ENCODE measurements at regions not wholly inside any gene's neighbourhood (a gene's known extent, or its start where the extent isn't known, plus 50 kb on each side); places are given as distances from the start of the nearest gene placed in this dataset.
"Not testable (repeated sequence)": the region's sequence is repeated elsewhere in the genome, so short reads cannot be mapped to it uniquely, and the experiment has no call there.

DNA sequence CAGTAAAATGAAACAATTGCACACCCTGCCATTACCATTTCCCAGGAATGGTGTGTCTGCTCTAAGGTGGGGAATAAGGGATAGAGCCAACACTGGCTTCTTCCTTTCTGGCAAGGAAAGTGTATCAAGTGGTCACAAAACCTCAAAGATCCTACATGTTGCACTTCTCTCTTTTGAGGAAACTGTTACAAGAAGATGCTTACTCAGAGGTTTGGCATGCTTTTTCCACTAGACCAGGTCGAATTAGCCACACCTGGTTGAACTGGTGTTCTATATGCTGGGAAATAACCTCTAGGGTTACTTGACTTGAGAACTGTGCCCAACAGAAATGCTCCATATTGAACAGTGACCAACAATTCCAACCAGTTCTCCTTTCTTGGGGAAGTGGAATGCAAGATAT, 102.9 kb downstream of the LRRN1 start:
- no peak for DNase-seq

- DNase-seq: no peak
Observed at GRCh38 chr3:3906171-3906570, 106.9 kb downstream of the LRRN1 start.

- no peak for DNase-seq
Observed at GRCh38 chr3:3907023-3907422, 107.8 kb downstream of the LRRN1 start.

DNA sequence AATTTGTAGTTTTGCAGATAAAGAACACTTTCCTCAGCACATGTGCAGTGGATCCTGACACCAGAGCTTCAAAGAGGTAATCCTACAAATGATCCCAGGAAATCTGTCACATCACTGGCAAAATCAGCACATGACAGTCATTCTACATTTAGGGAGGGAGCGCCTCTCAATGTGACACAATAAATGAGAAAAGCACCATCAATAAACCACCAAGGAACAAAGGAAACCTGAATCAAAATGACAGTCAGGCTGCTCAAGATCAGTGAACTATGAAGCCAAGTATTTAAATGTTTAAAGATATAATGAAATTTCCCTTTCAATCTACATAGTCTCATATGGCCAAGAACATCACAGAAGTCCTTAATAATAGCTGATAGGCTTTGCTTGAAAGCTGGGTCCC, 119.5 kb downstream of the LRRN1 start:
- peak; percentile 7 for DNase-seq

DNA sequence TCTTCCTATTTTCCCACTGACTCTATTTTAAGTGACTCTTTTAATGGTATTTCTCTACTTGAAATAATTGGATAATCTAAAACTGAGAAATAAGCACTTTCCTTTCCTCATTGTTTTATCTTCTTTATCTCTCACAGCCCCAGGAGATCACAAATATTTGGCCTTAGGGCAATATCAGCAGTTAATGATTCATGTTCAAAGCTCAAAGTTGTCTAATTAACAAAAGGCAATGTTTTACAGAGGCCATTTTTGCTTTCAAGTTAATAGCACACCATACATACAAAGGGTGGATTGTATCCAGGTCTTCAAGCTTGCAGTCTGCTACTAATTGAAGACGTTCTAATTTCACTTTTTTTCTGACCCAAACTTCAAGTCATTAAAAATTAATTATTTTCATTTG, 120.1 kb downstream of the LRRN1 start:
- no peak for DNase-seq

DNA sequence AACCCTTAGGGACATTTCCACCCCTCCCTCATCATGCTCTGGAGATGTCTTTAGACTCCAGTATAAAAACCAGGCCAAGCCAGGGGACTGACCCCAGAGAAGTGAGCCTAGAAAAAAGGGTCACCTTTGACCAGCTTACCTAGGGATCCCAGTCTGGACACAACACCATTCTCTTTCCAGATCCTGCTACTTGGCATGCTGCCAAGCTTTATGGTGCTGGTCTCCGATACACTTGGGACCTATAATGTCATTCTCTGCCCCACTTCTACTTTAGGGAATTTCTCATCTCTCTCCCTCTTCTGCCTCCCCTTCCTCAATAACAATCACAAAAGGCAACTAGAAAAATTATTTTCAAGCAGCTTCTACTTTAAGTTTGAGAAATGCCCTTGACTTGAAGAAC, 124.4 kb downstream of the LRRN1 start:
- no peak for DNase-seq

DNA sequence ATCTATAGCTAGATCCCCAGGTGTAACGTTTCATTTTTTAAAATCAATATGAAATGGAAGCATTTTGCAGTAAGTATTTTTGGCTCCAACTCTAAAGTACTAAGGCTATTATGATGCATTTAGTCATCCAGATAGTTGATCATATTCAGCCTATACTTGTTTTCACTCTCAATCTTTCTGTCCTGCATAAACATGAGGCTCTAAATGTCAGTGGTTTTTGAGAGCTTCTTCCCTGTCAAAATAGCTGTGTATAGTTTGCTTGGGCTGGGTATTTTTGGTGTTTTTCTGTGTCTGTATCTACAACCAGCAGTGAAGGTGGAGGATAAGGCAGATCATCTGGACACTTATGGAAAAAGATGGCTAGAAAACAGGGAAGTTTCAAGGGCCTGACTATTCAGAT, 128.0 kb downstream of the LRRN1 start:
- no peak for DNase-seq

DNA sequence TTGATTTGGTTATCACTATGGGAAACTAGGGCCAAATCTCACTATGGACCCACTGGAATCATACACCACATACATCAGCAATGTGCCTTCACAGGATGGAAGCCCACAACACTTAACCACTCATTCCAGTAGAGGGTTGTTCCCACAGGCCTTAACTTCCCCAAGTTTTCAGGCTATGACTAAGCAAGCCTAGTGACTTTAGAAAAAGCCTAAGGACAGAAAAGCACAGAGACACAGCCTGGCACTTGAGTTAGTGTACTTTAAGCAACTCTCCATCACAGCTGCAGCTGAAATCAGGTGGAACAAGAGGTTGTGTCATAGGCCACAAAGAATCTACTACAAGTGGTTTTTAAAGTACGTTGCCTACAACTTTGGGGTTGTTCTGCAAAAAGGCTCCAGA, 128.7 kb downstream of the LRRN1 start:
- DNase-seq: no peak

DNA sequence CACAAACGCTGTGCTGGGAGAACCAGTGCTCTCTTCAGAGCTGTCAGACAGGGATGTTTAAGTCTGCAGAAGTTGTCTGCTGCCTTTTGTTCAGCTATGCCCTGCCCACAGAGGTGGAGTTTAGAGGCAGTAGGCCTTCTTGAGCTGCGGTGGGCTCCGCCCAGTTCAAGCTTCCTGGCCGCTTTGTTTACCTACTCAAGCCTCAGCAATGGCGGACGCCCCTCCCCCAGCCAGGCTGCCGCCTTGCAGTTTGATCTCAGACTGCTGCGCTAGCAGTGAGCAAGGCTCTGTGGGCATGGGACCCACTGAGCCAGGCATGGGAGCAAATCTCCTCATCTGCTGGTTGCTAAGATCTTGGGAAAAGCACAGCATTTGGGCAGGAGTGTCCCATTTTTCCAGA, 142.1 kb downstream of the LRRN1 start:
- DNase-seq: not testable (repeated sequence)

GRCh38 chr3:3951071-3951470, 151.8 kb downstream of the LRRN1 start:
- DNase-seq: no peak

- no peak for DNase-seq
Observed at GRCh38 chr3:3951501-3951900, 152.3 kb downstream of the LRRN1 start.

DNA sequence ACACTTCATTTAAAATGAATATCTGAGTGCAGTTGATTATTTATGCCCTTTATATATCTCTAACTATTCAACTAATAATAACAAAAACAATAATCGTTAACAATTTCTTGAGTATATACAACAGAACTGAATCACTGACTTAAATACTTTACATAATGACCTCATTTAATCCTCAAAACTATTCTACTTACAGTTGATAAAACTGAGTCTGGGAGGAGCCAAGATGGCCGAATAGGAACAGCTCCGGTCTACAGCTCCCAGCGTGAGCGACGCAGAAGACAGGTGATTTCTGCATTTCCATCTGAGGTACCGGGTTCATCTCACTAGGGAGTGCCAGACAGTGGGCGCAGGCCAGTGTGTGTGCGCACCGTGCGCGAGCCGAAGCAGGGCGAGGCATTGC, 163.6 kb downstream of the LRRN1 start:
- DNase-seq: not testable (repeated sequence)

DNA sequence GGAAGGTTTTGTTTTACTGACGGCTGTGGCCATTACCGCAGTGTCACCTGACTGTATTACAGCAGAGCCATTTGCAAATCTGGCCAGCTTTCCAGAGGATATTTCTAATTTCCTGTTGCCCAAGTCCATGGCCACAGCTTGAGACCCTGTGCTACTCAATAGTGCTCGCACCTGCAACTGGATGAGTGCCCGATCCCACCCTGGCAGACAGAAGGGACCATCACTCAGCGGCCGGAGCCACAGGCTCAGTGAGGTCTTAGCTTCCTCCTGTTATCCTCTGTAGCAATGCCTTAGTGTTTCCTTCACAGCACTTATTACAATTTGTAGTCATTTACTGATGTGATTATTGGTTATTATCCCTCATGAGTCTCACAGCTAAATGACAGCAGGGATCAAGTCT, 184.8 kb downstream of the LRRN1 start:
- DNase-seq: no peak

- DNase-seq: no peak
Observed at GRCh38 chr3:3991598-3991997, 192.4 kb downstream of the LRRN1 start.

DNA sequence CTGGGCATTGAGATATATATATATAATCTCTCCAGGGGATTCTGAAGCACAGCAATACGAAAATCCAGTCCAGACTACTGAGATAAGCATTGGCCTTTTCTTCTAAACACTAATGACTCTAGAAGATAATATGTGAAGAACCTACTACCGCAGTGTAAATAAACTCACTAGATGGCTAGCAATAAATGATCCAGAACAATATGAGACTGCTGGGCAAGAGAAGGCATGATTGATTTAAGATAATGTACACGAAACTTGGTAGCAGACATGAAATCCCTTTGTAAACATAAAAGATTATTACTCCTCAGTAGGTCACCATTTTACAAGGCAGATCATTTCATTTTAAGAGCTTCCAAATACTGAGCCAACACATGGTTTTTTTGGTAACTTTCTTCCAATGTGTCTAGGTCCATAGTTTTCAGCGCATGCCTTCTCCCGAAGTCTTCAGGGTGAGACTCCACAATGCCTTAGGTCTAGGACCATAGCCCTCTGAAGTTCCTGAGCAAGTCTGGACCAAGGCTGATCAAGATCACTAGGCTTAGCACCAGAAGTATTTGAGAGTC, 193.2 kb downstream of the LRRN1 start:
- no peak for DNase-seq

DNA sequence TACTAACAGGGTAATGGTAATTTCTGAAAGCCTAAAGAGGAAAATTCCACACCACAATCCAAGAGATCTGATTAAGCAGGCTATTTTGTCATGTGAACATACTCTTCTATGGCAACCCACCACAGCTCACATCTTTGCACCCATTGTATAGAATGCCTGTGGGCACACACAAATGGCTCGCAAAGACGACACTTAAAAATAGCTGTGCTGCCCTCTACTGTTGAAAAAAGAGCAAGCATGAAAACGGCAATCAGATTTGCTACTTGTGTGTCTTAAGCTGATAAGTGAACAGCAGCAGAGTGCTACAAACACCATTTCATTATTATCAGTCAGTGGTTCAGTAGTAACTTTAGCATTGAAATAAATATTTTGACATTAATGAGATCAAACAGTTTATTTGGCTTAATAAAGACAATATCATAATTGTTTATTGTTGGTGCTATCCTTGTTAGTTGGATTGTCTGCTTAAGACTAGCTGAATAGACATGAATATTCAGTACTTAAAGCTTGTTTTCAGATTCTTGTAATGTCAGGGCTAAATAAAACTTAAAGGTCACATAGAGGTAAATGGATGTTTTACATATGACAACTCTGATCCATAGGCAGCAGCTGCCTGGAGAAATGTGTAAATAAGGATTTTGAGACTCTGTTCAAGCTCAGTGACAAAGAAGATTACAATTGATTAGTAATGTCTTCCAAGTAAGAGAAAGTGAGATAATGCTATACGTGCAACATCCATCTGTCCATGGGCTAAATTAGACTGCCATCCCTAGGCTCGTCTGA, 199.1 kb downstream of the LRRN1 start:
- DNase-seq: peak; percentile 22

- not testable (repeated sequence) for DNase-seq
Observed at GRCh38 chr3:3999340-3999739, 200.1 kb downstream of the LRRN1 start.

DNA sequence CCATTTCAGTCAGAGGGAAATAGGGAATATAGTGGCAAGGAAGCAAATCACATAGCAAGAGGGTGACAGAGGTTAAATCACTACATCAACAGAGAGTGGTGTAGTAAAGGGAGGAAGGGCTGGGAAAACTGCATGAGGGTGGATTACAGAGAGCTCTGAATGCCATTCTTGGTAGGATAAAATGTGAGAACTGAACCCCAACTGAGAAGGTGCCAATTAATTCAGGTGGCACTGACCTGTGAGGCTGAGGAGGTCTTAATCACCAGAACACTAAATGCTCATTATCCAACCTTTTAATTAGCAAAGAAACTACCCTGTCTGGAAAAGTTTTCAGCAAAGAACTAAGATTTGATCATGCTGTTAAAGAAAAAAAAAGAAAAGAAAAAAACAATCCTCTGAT, 202.7 kb downstream of the LRRN1 start:
- DNase-seq: peak; percentile 10

GRCh38 chr3:4006288-4006687, 207.1 kb downstream of the LRRN1 start:
- DNase-seq: no peak

GRCh38 chr3:4008205-4008604, 209.0 kb downstream of the LRRN1 start:
- DNase-seq: no peak

- DNase-seq: no peak
Observed at GRCh38 chr3:4011166-4011565, 211.9 kb downstream of the LRRN1 start.

GRCh38 chr3:4015426-4015825, 216.2 kb downstream of the LRRN1 start:
- DNase-seq: no peak

GRCh38 chr3:4019501-4019900, 220.3 kb downstream of the LRRN1 start:
- no peak for DNase-seq

DNA sequence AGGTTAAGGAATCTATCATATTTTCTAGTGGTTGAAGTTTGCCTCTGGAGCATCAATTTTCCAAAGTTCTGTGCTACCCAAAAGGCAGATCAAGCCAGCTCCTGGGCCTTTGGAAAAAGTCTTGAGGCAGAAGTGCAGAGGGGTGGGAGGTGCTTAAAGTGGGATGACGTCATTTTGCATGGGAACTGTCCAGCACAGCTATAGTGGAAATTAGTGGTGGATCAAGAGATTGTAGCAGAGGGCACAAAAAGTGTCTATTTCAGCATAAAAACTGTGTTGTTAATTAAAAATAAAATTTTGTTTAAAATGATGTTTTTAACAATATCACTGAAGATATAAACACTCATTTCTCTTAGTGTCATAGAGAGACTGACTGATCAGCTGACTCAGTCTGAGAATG, 221.9 kb downstream of the LRRN1 start:
- no peak for DNase-seq

GRCh38 chr3:4029135-4029534, 229.9 kb downstream of the LRRN1 start:
- DNase-seq: no peak
